ENCODE measurements at regions not wholly inside any gene's neighbourhood (a gene's known extent, or its start where the extent isn't known, plus 50 kb on each side); places are given as distances from the start of the nearest gene placed in this dataset.

DNA sequence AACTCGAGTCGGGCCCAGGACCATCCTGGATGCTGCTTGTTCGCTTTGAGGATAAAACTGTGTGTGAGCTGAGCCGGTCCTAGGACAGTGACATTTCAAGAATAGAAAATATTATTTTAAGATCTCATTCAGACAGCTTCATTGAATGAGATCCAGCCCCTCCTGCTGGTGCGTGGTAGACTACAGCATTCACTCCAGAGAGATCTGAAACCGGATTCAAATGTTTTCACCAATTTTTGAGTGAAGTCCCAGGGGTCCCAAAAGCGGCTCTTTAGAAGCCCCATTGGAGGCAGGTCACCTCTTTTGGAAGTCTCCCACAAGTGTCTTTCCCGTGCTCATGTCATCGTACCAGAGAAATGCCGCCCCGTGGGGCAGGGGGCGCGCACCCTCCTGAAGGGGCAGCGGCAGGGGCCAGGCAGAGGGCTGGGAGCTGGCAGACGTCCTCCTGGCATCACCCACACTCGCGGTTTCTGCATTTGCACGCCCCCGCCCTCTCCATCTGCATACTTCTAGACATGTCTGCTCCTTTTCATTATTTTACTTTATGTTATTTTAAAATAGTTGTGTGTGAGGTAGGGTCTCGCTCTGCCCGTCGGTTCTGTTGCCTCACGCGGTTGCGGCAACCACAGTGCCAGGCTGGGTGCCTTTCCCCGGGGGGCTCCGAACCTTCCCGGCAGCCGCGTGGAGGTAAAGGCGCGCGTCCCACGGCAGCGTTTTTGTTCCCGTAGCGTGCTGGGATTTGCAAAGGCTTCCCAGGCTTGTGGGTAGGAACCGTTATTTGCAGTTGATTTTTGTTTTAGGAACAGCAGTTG is 52.3 kb upstream of the DPYSL4 start:
- TF ChIP-seq, protein P1, sequence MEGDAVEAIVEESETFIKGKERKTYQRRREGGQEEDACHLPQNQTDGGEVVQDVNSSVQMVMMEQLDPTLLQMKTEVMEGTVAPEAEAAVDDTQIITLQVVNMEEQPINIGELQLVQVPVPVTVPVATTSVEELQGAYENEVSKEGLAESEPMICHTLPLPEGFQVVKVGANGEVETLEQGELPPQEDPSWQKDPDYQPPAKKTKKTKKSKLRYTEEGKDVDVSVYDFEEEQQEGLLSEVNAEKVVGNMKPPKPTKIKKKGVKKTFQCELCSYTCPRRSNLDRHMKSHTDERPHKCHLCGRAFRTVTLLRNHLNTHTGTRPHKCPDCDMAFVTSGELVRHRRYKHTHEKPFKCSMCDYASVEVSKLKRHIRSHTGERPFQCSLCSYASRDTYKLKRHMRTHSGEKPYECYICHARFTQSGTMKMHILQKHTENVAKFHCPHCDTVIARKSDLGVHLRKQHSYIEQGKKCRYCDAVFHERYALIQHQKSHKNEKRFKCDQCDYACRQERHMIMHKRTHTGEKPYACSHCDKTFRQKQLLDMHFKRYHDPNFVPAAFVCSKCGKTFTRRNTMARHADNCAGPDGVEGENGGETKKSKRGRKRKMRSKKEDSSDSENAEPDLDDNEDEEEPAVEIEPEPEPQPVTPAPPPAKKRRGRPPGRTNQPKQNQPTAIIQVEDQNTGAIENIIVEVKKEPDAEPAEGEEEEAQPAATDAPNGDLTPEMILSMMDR (IDR thresholded peaks at IDR 0.05), result no peak
- no peak for TF ChIP-seq POLR2A (IDR thresholded peaks at IDR 0.05)
- TF ChIP-seq POLR2AphosphoS5 (IDR thresholded peaks at IDR 0.05), result no peak
- TF ChIP-seq EP300 (IDR thresholded peaks at IDR 0.05), result no peak

Measured in upper lobe of left lung (tissue), 4 donors.